ENCODE measurements at regions not wholly inside any gene's neighbourhood (a gene's known extent, or its start where the extent isn't known, plus 50 kb on each side); places are given as distances from the start of the nearest gene placed in this dataset.

DNA sequence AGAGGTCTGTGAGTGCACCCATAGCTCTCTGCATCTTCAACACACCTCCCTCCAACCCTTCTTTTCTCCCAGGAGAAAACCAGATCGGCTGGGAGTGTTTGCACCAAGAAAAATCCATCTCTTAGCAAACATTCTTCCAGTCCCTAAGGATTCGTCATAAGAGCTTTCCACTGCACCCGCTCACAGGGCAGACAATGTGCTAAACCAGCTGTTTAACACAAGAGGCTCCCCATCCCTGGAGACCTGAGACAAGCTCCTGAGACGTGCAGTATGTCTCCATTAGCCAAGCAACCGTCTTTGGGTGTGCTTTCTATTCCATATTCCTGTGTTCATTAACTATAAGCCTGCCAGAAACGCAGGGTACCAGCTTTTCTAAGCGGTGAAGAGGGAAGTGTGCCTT is 93.6 kb upstream of the ZNF462 start:
- POLR2A ChIA-PET (ENCODE audit: low non-redundant PET): no interaction called here
- CTCF ChIA-PET: interaction anchor here (0.6 to 0.9 kb wide), 3 partner anchors 13 to 217 kb away, joined by 3 to 4 read pairs (median 3); no protein-coding TSS in a partner anchor
- no peak overlapping the region for H3K27ac ChIP-seq
- no peak for DNase-seq (ENCODE audit: low spot score)
- TF ChIP-seq, protein P1, sequence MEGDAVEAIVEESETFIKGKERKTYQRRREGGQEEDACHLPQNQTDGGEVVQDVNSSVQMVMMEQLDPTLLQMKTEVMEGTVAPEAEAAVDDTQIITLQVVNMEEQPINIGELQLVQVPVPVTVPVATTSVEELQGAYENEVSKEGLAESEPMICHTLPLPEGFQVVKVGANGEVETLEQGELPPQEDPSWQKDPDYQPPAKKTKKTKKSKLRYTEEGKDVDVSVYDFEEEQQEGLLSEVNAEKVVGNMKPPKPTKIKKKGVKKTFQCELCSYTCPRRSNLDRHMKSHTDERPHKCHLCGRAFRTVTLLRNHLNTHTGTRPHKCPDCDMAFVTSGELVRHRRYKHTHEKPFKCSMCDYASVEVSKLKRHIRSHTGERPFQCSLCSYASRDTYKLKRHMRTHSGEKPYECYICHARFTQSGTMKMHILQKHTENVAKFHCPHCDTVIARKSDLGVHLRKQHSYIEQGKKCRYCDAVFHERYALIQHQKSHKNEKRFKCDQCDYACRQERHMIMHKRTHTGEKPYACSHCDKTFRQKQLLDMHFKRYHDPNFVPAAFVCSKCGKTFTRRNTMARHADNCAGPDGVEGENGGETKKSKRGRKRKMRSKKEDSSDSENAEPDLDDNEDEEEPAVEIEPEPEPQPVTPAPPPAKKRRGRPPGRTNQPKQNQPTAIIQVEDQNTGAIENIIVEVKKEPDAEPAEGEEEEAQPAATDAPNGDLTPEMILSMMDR (conservative IDR thresholded peaks at IDR 0.05; ENCODE audit: low read depth): no peak

GRCh38 chr9:106771608-106772007 is 91.4 kb upstream of the ZNF462 start:
- ChIA-PET CTCF (interaction anchor here (0.8 kb wide), 1 partner anchor 170 kb away, joined by 5 read pairs; no protein-coding TSS in a partner anchor), POLR2A (ENCODE audit: low non-redundant PET) (no interaction called here)
- TF ChIP-seq, protein P1 (conservative IDR thresholded peaks at IDR 0.05; ENCODE audit: low read depth): no peak
- no peak for DNase-seq (ENCODE audit: low spot score)
- H3K27ac ChIP-seq: peak overlapping the region; percentile 7; the same call in 1 of the 2 replicates

- peak; percentile 41 for DNase-seq (ENCODE audit: low spot score)
- TF ChIP-seq, protein P1 (conservative IDR thresholded peaks at IDR 0.05; ENCODE audit: low read depth): no peak
- CTCF ChIA-PET: no interaction called here
- H3K27ac ChIP-seq: no peak overlapping the region
- POLR2A ChIA-PET (ENCODE audit: low non-redundant PET): no interaction called here
Measured at GRCh38 chr9:106772523-106773290, 90.3 kb upstream of the ZNF462 start.

- CTCF ChIA-PET: interaction anchor here (0.5 to 0.8 kb wide), 3 partner anchors 34 to 251 kb away, joined by 3 to 4 read pairs (median 3); no protein-coding TSS in a partner anchor
- TF ChIP-seq, protein P1 (conservative IDR thresholded peaks at IDR 0.05; ENCODE audit: low read depth): no peak
- POLR2A ChIA-PET (ENCODE audit: low non-redundant PET): no interaction called here
- no peak overlapping the region for H3K27ac ChIP-seq
- peak; percentile 50 for DNase-seq (ENCODE audit: low spot score)
Measured at GRCh38 chr9:106773750-106774149, 89.2 kb upstream of the ZNF462 start.

- ChIA-PET POLR2A (ENCODE audit: low non-redundant PET) (no interaction called here), CTCF (interaction anchor here (0.5 to 0.6 kb wide), 2 partner anchors 119 to 816 kb away, joined by 3 read pairs; no protein-coding TSS in a partner anchor)
- H3K27ac ChIP-seq: no peak overlapping the region
- TF ChIP-seq, protein P1 (conservative IDR thresholded peaks at IDR 0.05; ENCODE audit: low read depth): no peak
- DNase-seq (ENCODE audit: low spot score): peak; percentile 28
Measured at GRCh38 chr9:106775960-106776359, 87.0 kb upstream of the ZNF462 start.

GRCh38 chr9:106779796-106780195 is 83.2 kb upstream of the ZNF462 start:
- no peak for DNase-seq (ENCODE audit: low spot score)
- POLR2A ChIA-PET (ENCODE audit: low non-redundant PET): no interaction called here
- CTCF ChIA-PET: no interaction called here
- no peak overlapping the region for H3K27ac ChIP-seq
- TF ChIP-seq, protein P1 (conservative IDR thresholded peaks at IDR 0.05; ENCODE audit: low read depth): no peak
